Upper lobe of left lung (tissue), 4 donors: ENCODE measurements at regions not wholly inside any gene's neighbourhood (a gene's known extent, or its start where the extent isn't known, plus 50 kb on each side); places are given as distances from the start of the nearest gene placed in this dataset.

Source experiments
- CTCF ChIP-seq, 6 experiments: fragments of 450-650 bp in 4 of 6; fragments of 200-600 bp in 2 of 6; sonication (generic) in 2 of 6; IDR thresholded peaks; one replicate each; pipeline ENCODE4 v1.5.1; 2016 to 2019; ENCODE audit warnings: antibody characterized with exemption in 6 of 6
- EP300 ChIP-seq, 4 donors: sonication (generic); formaldehyde crosslinking; IDR thresholded peaks; one replicate each; pipeline ENCODE4 v1.5.1; 2017; ENCODE audit warnings: antibody characterized with exemption in 4 of 4, control low read depth in 2 of 4

DNA sequence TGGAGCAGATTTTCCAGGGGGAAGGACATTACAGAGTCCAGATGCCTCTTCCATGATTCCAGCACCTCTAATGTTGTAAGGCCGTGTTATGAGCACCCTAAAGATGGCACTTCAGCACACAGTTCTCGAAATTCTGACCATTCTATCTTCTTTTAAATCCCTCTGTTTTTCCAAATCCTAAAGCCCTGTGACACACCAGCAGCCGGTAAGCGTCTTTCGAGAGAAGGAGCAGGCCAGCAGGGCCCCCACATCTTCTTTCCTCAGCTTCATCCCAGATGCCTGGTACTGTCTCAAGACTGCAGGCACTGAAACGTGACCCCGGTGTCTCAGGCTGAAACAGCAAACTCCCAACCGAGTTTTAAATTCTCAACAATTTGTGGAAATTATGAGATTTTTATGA is 211.6 kb upstream of the FOXQ1 start:
- TF ChIP-seq CTCF (IDR thresholded peaks at IDR 0.05) (no peak), EP300 (IDR thresholded peaks at IDR 0.05) (no peak)
